H1 (cell line): ENCODE measurements at regions not wholly inside any gene's neighbourhood (a gene's known extent, or its start where the extent isn't known, plus 50 kb on each side); places are given as distances from the start of the nearest gene placed in this dataset.

Experiments used
- ASH2L ChIP-seq: fragments of 200-600, 300-600 bp; sonication (generic); IDR thresholded peaks from one replicate; pipeline ENCODE4 v1.7.1; 2017; ENCODE audit warnings: low read length
- ATF2 ChIP-seq: IDR thresholded peaks from 2 replicates; pipeline ENCODE4 v1.6.1; 2012; ENCODE audit warnings: low read length, inconsistent platforms
- BACH1 ChIP-seq: IDR thresholded peaks from 2 replicates; pipeline ENCODE4 v1.6.1; 2012; ENCODE audit warnings: low read length, improper control_type of control experiment
- CBX5 ChIP-seq: fragments of 300-800, 300-1000 bp; sonication (generic); IDR thresholded peaks from 2 replicates; pipeline ENCODE4 v1.7.1; 2016; ENCODE audit warnings: antibody characterized with exemption, low read length, low read depth
- CHD1 ChIP-seq: IDR thresholded peaks from 2 replicates; pipeline ENCODE4 v1.6.1; 2012; ENCODE audit warnings: low read depth, low read length, improper control_type of control experiment
- CHD7 ChIP-seq: fragments of 300-600 bp; sonication (generic); IDR thresholded peaks from 2 replicates; pipeline ENCODE4 v1.7.1; 2012; ENCODE audit warnings: low read length, moderate library complexity, mild to moderate bottlenecking, inconsistent platforms; ENCODE audit not compliant: insufficient replicate concordance
- EGR1 ChIP-seq: IDR thresholded peaks from 2 replicates; pipeline ENCODE4 v1.6.1; 2011; ENCODE audit warnings: low read depth, low read length, borderline replicate concordance
- JUN ChIP-seq: IDR thresholded peaks from 2 replicates; pipeline ENCODE4 v1.6.1; 2011; ENCODE audit warnings: low read depth, mild to moderate bottlenecking, improper control_type of control experiment, low read length
- MAX ChIP-seq: IDR thresholded peaks from 2 replicates; pipeline ENCODE4 v1.6.1; 2012; ENCODE audit warnings: inconsistent platforms
- RXRA ChIP-seq: IDR thresholded peaks from 2 replicates; pipeline ENCODE4 v1.6.1; 2011; ENCODE audit warnings: low read depth, mild to moderate bottlenecking, low read length, moderate library complexity; ENCODE audit not compliant: insufficient read depth
- SUZ12 ChIP-seq: fragments of 200-600 bp; sonication (generic); IDR thresholded peaks from 2 replicates; pipeline ENCODE4 v1.6.1; 2012; ENCODE audit warnings: mild to moderate bottlenecking, inconsistent platforms, low read length, moderate library complexity, mixed read lengths

GRCh38 chr12:77151030-77151429 lies 85.7 kb upstream of the E2F7 start (continued):
- TF ChIP-seq CHD7: no peak
- no peak for TF ChIP-seq SUZ12
- TF ChIP-seq BACH1: no peak
- no peak for TF ChIP-seq MAX
- TF ChIP-seq ATF2: no peak
- TF ChIP-seq CHD1: no peak
- no peak for TF ChIP-seq ASH2L
- TF ChIP-seq EGR1: no peak
- no peak for TF ChIP-seq CBX5
- no peak for TF ChIP-seq JUN
- no peak for TF ChIP-seq RXRA
